Coronary artery (tissue), 2 donors: ENCODE measurements at regions not wholly inside any gene's neighbourhood (a gene's known extent, or its start where the extent isn't known, plus 50 kb on each side); places are given as distances from the start of the nearest gene placed in this dataset.

Experiments used
- DNase-seq: peaks from one replicate; pipeline ENCODE4 v3.0.0-alpha.2; 2017; ENCODE audit warnings: low spot score
- H3K27ac ChIP-seq, 2 donors: fragments of 200-600 bp; sonication (generic); one replicate each; pipeline ENCODE4 v1.5.1; 2016 to 2019
- H3K4me3 ChIP-seq: fragments of 200-600 bp; sonication (generic); 2 replicates; pipeline ENCODE4 v1.5.1; 2016; ENCODE audit warnings: mild to moderate bottlenecking, moderate library complexity
- CTCF ChIP-seq: fragments of 200-600 bp; sonication (generic); IDR thresholded peaks from one replicate; pipeline ENCODE4 v1.5.1; 2019; ENCODE audit warnings: antibody characterized with exemption

GRCh38 chr14:98226411-98226810 lies 1045.6 kb downstream of the BCL11B start:
- no peak for DNase-seq
- TF ChIP-seq CTCF, result no peak
- no peak overlapping the region for H3K4me3 ChIP-seq
- H3K27ac ChIP-seq, result no peak overlapping the region

DNA sequence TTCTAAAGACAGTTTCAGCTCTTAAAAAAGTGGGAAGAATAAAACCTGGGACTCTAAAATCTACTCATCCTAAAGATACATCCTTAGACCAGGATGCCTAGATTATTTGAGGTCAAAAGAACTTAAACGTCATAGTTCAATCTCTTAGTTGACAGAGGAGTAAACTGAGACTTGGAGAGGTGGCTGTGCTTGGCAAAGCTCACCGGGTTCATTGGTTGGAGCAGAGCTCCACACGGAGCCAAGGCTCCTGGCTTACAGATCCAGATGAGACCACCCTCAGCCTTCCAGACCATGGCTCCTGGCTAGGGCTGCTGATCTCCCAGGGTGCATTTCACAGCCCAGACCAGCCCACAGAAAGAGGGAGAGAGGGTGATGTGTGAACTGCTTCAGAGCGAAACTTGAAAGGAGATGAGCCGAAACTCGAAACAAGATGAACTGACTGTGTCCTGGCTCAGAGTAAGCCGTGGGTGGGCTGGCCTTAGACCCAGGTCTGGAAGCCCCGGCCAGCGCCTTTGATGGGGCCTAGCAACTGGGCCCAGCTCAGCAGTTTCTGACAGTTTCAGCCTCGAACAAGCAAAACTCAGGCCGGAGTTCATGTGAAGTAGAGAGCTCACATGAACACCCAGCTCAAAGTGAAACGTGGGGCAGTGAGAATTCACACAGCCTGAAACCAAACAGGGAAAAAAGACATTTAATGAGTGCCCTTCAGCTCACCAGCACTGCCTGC lies 1044.8 kb downstream of the BCL11B start:
- no peak overlapping the region for H3K27ac ChIP-seq
- H3K4me3 ChIP-seq, result no peak overlapping the region
- no peak for DNase-seq
- TF ChIP-seq CTCF, result no peak

DNA sequence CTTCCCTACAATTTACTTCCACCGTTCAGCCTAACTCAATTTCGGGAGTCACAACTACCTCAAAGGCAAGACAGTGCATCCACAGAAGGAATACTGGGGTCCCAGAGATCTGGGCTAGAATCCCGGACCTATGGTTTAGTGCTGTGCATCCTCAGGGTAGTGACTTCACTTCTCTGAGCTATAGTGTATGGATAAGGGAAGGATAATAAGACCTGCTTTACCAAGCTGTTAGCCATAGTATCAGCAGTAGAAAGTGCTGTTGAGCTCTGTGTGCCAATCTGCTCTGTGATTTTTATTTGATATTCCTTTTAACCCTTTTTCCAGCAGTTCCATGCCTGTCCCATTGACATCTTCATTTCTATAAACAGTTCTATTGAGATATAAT lies 1044.3 kb downstream of the BCL11B start:
- no peak overlapping the region for H3K27ac ChIP-seq
- TF ChIP-seq CTCF, result no peak
- no peak overlapping the region for H3K4me3 ChIP-seq
- DNase-seq, result no peak

DNA sequence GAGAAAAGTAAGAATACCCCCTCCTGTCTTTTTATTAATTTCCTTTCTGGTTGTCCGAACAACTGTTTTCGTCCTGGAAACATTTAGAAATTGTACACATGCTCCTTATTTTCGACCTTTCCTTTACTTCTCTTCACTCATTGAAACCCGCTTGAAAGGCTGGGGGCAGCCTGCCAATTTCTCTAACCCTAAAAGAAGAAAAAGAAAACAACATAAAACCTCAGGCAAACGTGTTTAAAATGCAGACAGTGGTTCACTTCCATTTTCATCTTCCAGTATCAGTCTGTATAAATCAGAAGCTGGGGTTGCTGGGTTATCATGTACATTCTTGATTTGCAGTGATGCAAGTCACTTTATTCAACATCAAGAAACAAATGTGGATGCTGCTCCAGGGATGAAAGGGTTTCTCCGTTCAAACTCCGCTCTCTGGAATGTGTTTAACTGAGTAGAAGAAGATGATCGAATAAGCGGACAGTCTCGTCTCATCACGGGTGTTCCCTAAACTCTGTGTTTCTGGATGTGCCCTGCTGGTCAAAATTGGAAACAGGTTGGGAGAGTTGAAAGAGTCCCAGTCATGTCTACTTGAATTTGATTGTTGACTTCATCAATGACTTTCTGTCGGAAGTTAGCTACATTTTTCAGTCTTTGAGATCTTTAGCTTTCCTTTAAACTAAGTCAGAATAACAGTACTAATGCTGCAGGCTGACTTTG lies 1042.2 kb downstream of the BCL11B start:
- TF ChIP-seq CTCF, result no peak
- Histone ChIP-seq H3K4me3 (no peak overlapping the region), H3K27ac (no peak overlapping the region)
- DNase-seq, result no peak

DNA sequence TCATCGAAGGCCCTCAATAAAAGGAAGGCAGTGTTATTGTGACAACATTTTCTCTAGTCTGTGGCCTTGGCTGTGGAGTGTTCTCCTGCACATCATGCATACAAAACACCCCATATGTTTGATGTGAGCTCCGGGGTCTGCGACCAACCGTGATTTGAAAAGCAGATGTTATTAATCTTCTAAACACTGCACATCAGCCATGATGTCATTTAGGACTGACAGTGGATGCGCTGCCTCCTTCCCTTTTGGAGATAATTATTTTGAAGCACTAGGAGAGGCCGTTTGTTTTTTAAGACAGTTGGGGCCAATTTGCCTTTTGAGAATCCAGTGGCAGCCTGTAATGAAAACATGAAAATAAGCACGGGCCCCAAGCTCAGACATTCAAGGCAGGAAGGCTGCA lies 1041.6 kb downstream of the BCL11B start:
- no peak overlapping the region for H3K4me3 ChIP-seq
- DNase-seq, result no peak
- TF ChIP-seq CTCF, result no peak
- no peak overlapping the region for H3K27ac ChIP-seq

GRCh38 chr14:98231210-98231609 lies 1040.8 kb downstream of the BCL11B start:
- Histone ChIP-seq H3K4me3 (no peak overlapping the region), H3K27ac (no peak overlapping the region)
- no peak for DNase-seq
- TF ChIP-seq CTCF, result no peak

DNA sequence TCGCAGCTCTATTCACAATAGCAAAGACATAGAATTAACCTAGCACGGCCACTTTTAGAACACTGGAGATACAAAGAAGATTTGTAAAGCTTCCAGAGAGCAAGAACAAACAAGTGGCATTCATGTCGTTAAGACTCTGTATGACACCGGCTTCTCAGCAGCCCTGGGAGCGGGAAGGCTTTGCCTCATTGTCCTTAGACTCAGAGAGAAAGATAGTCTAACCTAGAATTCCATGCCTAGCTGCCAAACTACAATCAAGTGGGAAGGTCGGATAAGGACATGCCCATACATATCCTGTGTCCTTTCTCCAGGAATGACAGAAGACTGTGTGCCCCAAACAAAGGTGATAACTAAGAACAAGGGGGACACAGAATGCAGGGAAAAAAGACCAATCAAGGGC lies 1038.3 kb downstream of the BCL11B start:
- Histone ChIP-seq H3K27ac (no peak overlapping the region), H3K4me3 (no peak overlapping the region)
- no peak for TF ChIP-seq CTCF
- DNase-seq, result no peak
